GM18951 (cell line): ENCODE measurements at regions not wholly inside any gene's neighbourhood (a gene's known extent, or its start where the extent isn't known, plus 50 kb on each side); places are given as distances from the start of the nearest gene placed in this dataset.
"Not testable (repeated sequence)": the region's sequence is repeated elsewhere in the genome, so short reads cannot be mapped to it uniquely, and the experiment has no call there.

Experiments used
- POLR2A ChIP-seq: IDR thresholded peaks from 4 replicates; pipeline ENCODE4 v1.6.1; 2011; ENCODE audit warnings: mild to moderate bottlenecking; ENCODE audit not compliant: insufficient read length, insufficient read depth; ENCODE audit errors: extremely low read depth
- in situ Hi-C: fragments of 300-500 bp; cut with MboI; formaldehyde crosslinking; loops from one replicate; pipeline ENCODE4 v1.12.0; 2022; ENCODE audit warnings: low sequenced_read_pairs, mixed read lengths, inconsistent platforms; ENCODE audit not compliant: unreplicated experiment

GRCh38 chr7:131067220-131067619 is 260.5 kb upstream of the MKLN1 start:
- in situ Hi-C loops: no loop called here
- TF ChIP-seq POLR2A: no peak

GRCh38 chr7:131068604-131069021 is 259.1 kb upstream of the MKLN1 start:
- in situ Hi-C loops: no loop called here
- TF ChIP-seq POLR2A: no peak

GRCh38 chr7:131071786-131072504 is 255.7 kb upstream of the MKLN1 start:
- TF ChIP-seq POLR2A: no peak
- in situ Hi-C loops: no loop called here

- in situ Hi-C loops: no loop called here
These were observed 255.1 kb upstream of the MKLN1 start for GRCh38 chr7:131072505-131073091.

GRCh38 chr7:131074043-131074442 is 253.6 kb upstream of the MKLN1 start:
- in situ Hi-C loops: no loop called here
- no peak for TF ChIP-seq POLR2A

More at GRCh38 chr7:131072505-131073091, 255.1 kb upstream of the MKLN1 start:
- no peak for TF ChIP-seq POLR2A

- no peak for TF ChIP-seq POLR2A
- in situ Hi-C loops: no loop called here
These were observed 253.1 kb upstream of the MKLN1 start for GRCh38 chr7:131074585-131074984.

GRCh38 chr7:131075406-131075805 is 252.3 kb upstream of the MKLN1 start:
- in situ Hi-C loops: no loop called here
- no peak for TF ChIP-seq POLR2A

- in situ Hi-C loops: no loop called here
- no peak for TF ChIP-seq POLR2A
These were observed 251.6 kb upstream of the MKLN1 start for GRCh38 chr7:131076032-131076431.

- in situ Hi-C loops: no loop called here
- no peak for TF ChIP-seq POLR2A
These were observed 250.9 kb upstream of the MKLN1 start for GRCh38 chr7:131076711-131077181.

- in situ Hi-C loops: no loop called here
These were observed 249.9 kb upstream of the MKLN1 start for GRCh38 chr7:131077735-131078134.

GRCh38 chr7:131080754-131081153 is 246.9 kb upstream of the MKLN1 start:
- in situ Hi-C loops: no loop called here
- TF ChIP-seq POLR2A: no peak

More at GRCh38 chr7:131077735-131078134, 249.9 kb upstream of the MKLN1 start:
- no peak for TF ChIP-seq POLR2A

- in situ Hi-C loops: no loop called here
- no peak for TF ChIP-seq POLR2A
These were observed 246.4 kb upstream of the MKLN1 start for GRCh38 chr7:131081308-131081707.

- TF ChIP-seq POLR2A: no peak
- in situ Hi-C loops: no loop called here
These were observed 243.9 kb upstream of the MKLN1 start for GRCh38 chr7:131083781-131084180.

- in situ Hi-C loops: not testable (repeated sequence)
These were observed 243.3 kb upstream of the MKLN1 start for GRCh38 chr7:131084336-131084735.
